WTC11 (cell line): ENCODE measurements at regions not wholly inside any gene's neighbourhood (a gene's known extent, or its start where the extent isn't known, plus 50 kb on each side); places are given as distances from the start of the nearest gene placed in this dataset.

Source experiments
- ATAC-seq: fragments of 200-7000 bp; cut with Tn5 transposase; 2 replicates; pipeline ENCODE4 v1.10.0; 2021; ENCODE audit warnings: mild to moderate bottlenecking, moderate library complexity
- CTCF ChIA-PET: fragments of 300-600 bp; sonication (Branson Sonifier 250); formaldehyde crosslinking; loops from one replicate; lab custom pipeline; 2021; ENCODE audit warnings: antibody characterized with exemption; lab: Charles Lee
- POLR2A ChIA-PET: fragments of 350-600 bp; sonication (Branson Sonifier 250); formaldehyde crosslinking; loops from one replicate; lab custom pipeline; 2021; ENCODE audit warnings: antibody characterized with exemption; lab: Charles Lee
- DNase-seq: peaks from one replicate; pipeline ENCODE4 v3.0.0; 2021; ENCODE audit warnings: low spot score
- H3K27ac Mint-ChIP-seq: 2 replicates; pipeline ENCODE4 v1.8.0; 2021; ENCODE audit warnings: mixed read lengths
- H3K27me3 Mint-ChIP-seq: 2 replicates; pipeline ENCODE4 v1.8.0; 2021; ENCODE audit warnings: low read depth, mild to moderate bottlenecking, moderate library complexity, mixed read lengths
- H3K36me3 Mint-ChIP-seq: 2 replicates; pipeline ENCODE4 v1.8.0; 2021; ENCODE audit warnings: mixed read lengths
- H3K4me1 Mint-ChIP-seq: 2 replicates; pipeline ENCODE4 v1.8.0; 2022; ENCODE audit warnings: mixed read lengths
- H3K4me3 Mint-ChIP-seq: 2 replicates; pipeline ENCODE4 v1.8.0; 2021; ENCODE audit warnings: mild to moderate bottlenecking, moderate library complexity, mixed read lengths
- H3K9me3 Mint-ChIP-seq: 2 replicates; pipeline ENCODE4 v1.8.0; 2021; ENCODE audit warnings: mixed read lengths
- ARID4B ChIP-seq: sonication (generic); formaldehyde crosslinking; IDR thresholded peaks from 2 replicates; pipeline ENCODE4 v1.8.0; 2023; ENCODE audit warnings: missing genetic modification reagents, mild to moderate bottlenecking, borderline replicate concordance
- ATF1 ChIP-seq: sonication (generic); formaldehyde crosslinking; IDR thresholded peaks from 2 replicates; pipeline ENCODE4 v1.8.1; 2023; ENCODE audit warnings: mild to moderate bottlenecking, moderate library complexity, missing genetic modification reagents
- ATF3 ChIP-seq: sonication (generic); formaldehyde crosslinking; conservative IDR thresholded peaks from 2 replicates; pipeline ENCODE4 v1.8.1; 2022; ENCODE audit warnings: mild to moderate bottlenecking, missing genetic modification reagents
- ATF6 ChIP-seq: sonication (generic); formaldehyde crosslinking; IDR thresholded peaks from 2 replicates; pipeline ENCODE4 v1.8.1; 2023; ENCODE audit warnings: mild to moderate bottlenecking, missing genetic modification reagents
- CBFB ChIP-seq: sonication (generic); formaldehyde crosslinking; IDR thresholded peaks from 2 replicates; pipeline ENCODE4 v1.8.1; 2022; ENCODE audit warnings: mild to moderate bottlenecking, low read depth, missing genetic modification reagents
- E2F5 ChIP-seq: sonication (generic); formaldehyde crosslinking; IDR thresholded peaks from 2 replicates; pipeline ENCODE4 v1.8.1; 2022; ENCODE audit warnings: mild to moderate bottlenecking, moderate library complexity, missing genetic modification reagents
- EMX1 ChIP-seq: fragments of 250-450 bp; sonication (Bioruptor Pico); IDR thresholded peaks from 2 replicates; pipeline ENCODE4 v1.8.0; 2021; ENCODE audit warnings: mild to moderate bottlenecking
- HMGA2 ChIP-seq: fragments of 250-450 bp; sonication (Bioruptor Pico); IDR thresholded peaks from 2 replicates; pipeline ENCODE4 v1.4.0; 2021; ENCODE audit warnings: mild to moderate bottlenecking, moderate library complexity
- IRF1 ChIP-seq: sonication (generic); formaldehyde crosslinking; IDR thresholded peaks from 2 replicates; pipeline ENCODE4 v1.8.0; 2023; ENCODE audit warnings: missing genetic modification reagents
- IRF2 ChIP-seq: sonication (generic); formaldehyde crosslinking; IDR thresholded peaks from 2 replicates; pipeline ENCODE4 v1.8.0; 2022; ENCODE audit warnings: low read depth, missing genetic modification reagents, borderline replicate concordance
- NFE2L1 ChIP-seq: sonication (generic); formaldehyde crosslinking; IDR thresholded peaks from 2 replicates; pipeline ENCODE4 v1.8.1; 2023; ENCODE audit warnings: missing genetic modification reagents
- NFYB ChIP-seq: sonication (generic); formaldehyde crosslinking; conservative IDR thresholded peaks from 2 replicates; pipeline ENCODE4 v1.8.0; 2022; ENCODE audit warnings: low read depth, missing genetic modification reagents
- NR1H2 ChIP-seq: sonication (generic); formaldehyde crosslinking; IDR thresholded peaks from 2 replicates; pipeline ENCODE4 v1.9.0; 2021; ENCODE audit warnings: mild to moderate bottlenecking, moderate library complexity, missing genetic modification reagents
- OVOL2 ChIP-seq: fragments of 250-450 bp; sonication (Bioruptor Pico); IDR thresholded peaks from 2 replicates; pipeline ENCODE4 v1.9.0; 2021; ENCODE audit warnings: mild to moderate bottlenecking, borderline replicate concordance
- RELA ChIP-seq: sonication (generic); formaldehyde crosslinking; IDR thresholded peaks from 2 replicates; pipeline ENCODE4 v1.8.1; 2022; ENCODE audit warnings: missing genetic modification reagents, mild to moderate bottlenecking, borderline replicate concordance
- RORB ChIP-seq: fragments of 250-450 bp; sonication (Bioruptor Pico); IDR thresholded peaks from 2 replicates; pipeline ENCODE4 v1.9.0; 2021; ENCODE audit warnings: mild to moderate bottlenecking
- TCF7 ChIP-seq: sonication (generic); formaldehyde crosslinking; IDR thresholded peaks from 2 replicates; pipeline ENCODE4 v1.8.0; 2022; ENCODE audit warnings: mild to moderate bottlenecking, low read depth, missing genetic modification reagents, moderate library complexity
- ZBTB43 ChIP-seq: sonication (generic); formaldehyde crosslinking; IDR thresholded peaks from 2 replicates; pipeline ENCODE4 v1.8.1; 2023; ENCODE audit warnings: mild to moderate bottlenecking, missing genetic modification reagents
- ZNF121 ChIP-seq: sonication (generic); formaldehyde crosslinking; IDR thresholded peaks from 2 replicates; pipeline ENCODE4 v1.8.0; 2023; ENCODE audit warnings: missing genetic modification reagents
- ZNF263 ChIP-seq: sonication (generic); formaldehyde crosslinking; IDR thresholded peaks from 2 replicates; pipeline ENCODE4 v1.8.1; 2022; ENCODE audit warnings: low read depth, mild to moderate bottlenecking, moderate library complexity, missing genetic modification reagents
- ZNF423 ChIP-seq: fragments of 250-450 bp; sonication (Bioruptor Pico); IDR thresholded peaks from 2 replicates; pipeline ENCODE4 v2.1.2; 2022; ENCODE audit warnings: mild to moderate bottlenecking, moderate library complexity
- ZNF532 ChIP-seq: fragments of 250-450 bp; sonication (Bioruptor Pico); IDR thresholded peaks from 2 replicates; pipeline ENCODE4 v1.9.0; 2021; ENCODE audit warnings: mild to moderate bottlenecking, borderline replicate concordance
- TF ChIP-seq, protein P1 (sequence below): sonication (generic); formaldehyde crosslinking; IDR thresholded peaks from 2 replicates; pipeline ENCODE4 v1.8.1; 2023; ENCODE audit warnings: mild to moderate bottlenecking, missing genetic modification reagents, moderate library complexity

DNA sequence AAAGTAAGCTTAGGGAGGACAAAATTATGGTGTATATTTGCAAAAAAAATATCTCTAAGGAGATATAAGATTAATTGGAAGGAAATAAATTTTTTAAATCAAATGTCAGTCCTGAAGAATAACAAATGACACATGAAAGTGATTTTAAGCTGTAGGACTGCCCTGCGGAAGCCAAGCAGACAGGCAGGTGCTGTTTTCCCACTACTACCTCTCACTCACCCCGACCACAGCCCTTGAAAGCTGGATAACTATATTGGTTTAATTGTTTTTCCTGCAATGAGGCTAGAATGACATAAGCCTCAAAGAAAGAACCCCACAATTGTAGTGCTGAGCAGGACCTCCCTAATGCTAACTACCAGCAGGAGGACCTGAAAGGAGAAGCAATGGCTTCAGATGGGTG lies 68.6 kb upstream of the VIPR2 start:
- Mint-ChIP-seq H3K4me1 (peaks cover 14% of the 10 kb centered on the region), H3K9me3 (no peaks in the 10 kb centered on the region), H3K27ac (no peak overlapping the region), H3K36me3 (no peaks in the 10 kb centered on the region)
- ATAC-seq (no peak), DNase-seq (no peak)
- POLR2A ChIA-PET = no interaction called here
- TF ChIP-seq CBFB (CRISPR knock-in tag) (no peak), NFYB (no peak), ZNF121 (CRISPR knock-in tag) (no peak), NR1H2 (CRISPR knock-in tag) (no peak), RORB (CRISPR knock-in tag) (no peak), TCF7 (CRISPR knock-in tag) (no peak), ZNF423 (CRISPR knock-in tag) (no peak), NFE2L1 (no peak), ZNF263 (CRISPR knock-in tag) (no peak)
- TF ChIP-seq, all 79 proteins: peak for 0
- Mint-ChIP-seq H3K27me3 (no peaks in the 10 kb centered on the region), H3K4me3 (no peak overlapping the region)
- CTCF ChIA-PET = interaction anchor here (0.6 kb wide), 1 partner anchor 15 kb away, joined by 3 read pairs; no protein-coding TSS in a partner anchor

GRCh38 chr7:159212226-159212625 lies 67.6 kb upstream of the VIPR2 start:
- Mint-ChIP-seq H3K27me3 (no peaks in the 10 kb centered on the region), H3K9me3 (no peaks in the 10 kb centered on the region), H3K27ac (no peak overlapping the region), H3K4me1 (peaks cover 4% of the 10 kb centered on the region), H3K4me3 (no peak overlapping the region), H3K36me3 (no peaks in the 10 kb centered on the region)
- ChIA-PET POLR2A (no interaction called here), CTCF (no interaction called here)
- DNase-seq = no peak
- no peak for TF ChIP-seq ZBTB43 (CRISPR knock-in tag)
- TF ChIP-seq ZNF532 (CRISPR knock-in tag) = no peak
- no peak for TF ChIP-seq HMGA2
- no peak for TF ChIP-seq ARID4B (CRISPR knock-in tag)
- TF ChIP-seq, protein P1, sequence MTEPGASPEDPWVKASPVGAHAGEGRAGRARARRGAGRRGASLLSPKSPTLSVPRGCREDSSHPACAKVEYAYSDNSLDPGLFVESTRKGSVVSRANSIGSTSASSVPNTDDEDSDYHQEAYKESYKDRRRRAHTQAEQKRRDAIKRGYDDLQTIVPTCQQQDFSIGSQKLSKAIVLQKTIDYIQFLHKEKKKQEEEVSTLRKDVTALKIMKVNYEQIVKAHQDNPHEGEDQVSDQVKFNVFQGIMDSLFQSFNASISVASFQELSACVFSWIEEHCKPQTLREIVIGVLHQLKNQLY (CRISPR knock-in tag) = no peak
- TF ChIP-seq E2F5 = no peak
- TF ChIP-seq ATF1 (CRISPR knock-in tag) = no peak
- no peak for TF ChIP-seq ATF3 (CRISPR knock-in tag)
- no peak for TF ChIP-seq ATF6
- TF ChIP-seq RELA (CRISPR knock-in tag) = no peak
- TF ChIP-seq IRF2 (CRISPR knock-in tag) = no peak
- no peak for TF ChIP-seq OVOL2 (CRISPR knock-in tag)
- no peak for TF ChIP-seq EMX1
- no peak for TF ChIP-seq IRF1 (CRISPR knock-in tag)
- no peak for ATAC-seq
